Trophoblast cell (in vitro differentiated cells and primary cell): ENCODE measurements at regions not wholly inside any gene's neighbourhood (a gene's known extent, or its start where the extent isn't known, plus 50 kb on each side); places are given as distances from the start of the nearest gene placed in this dataset.

Experiments
- DNase-seq, 2 donors: peaks; one replicate each; pipeline ENCODE4 v3.0.0-alpha.2; 2016
- H2AFZ ChIP-seq: 2 replicates; pipeline ENCODE4 v1.6.1; 2013; ENCODE audit warnings: low read length, moderate library complexity, mild to moderate bottlenecking; ENCODE audit not compliant: insufficient read depth, poor library complexity
- H2AK5ac ChIP-seq: 2 replicates; pipeline ENCODE4 v1.6.1; 2013; ENCODE audit warnings: mild to moderate bottlenecking, low read length
- H2BK120ac ChIP-seq: 2 replicates; pipeline ENCODE4 v1.6.1; 2013; ENCODE audit warnings: low read length, mild to moderate bottlenecking, moderate library complexity; ENCODE audit not compliant: insufficient read depth, poor library complexity
- H2BK12ac ChIP-seq: 2 replicates; pipeline ENCODE4 v1.6.1; 2013; ENCODE audit warnings: mild to moderate bottlenecking, low read length, moderate library complexity
- H2BK5ac ChIP-seq: 2 replicates; pipeline ENCODE4 v1.6.1; 2013; ENCODE audit warnings: low read length, low read depth, moderate library complexity, mild to moderate bottlenecking; ENCODE audit not compliant: poor library complexity
- H3K14ac ChIP-seq: 2 replicates; pipeline ENCODE4 v1.6.1; 2013; ENCODE audit warnings: mild to moderate bottlenecking, low read length
- H3K18ac ChIP-seq: 2 replicates; pipeline ENCODE4 v1.6.1; 2013; ENCODE audit warnings: mild to moderate bottlenecking, low read length
- H3K23ac ChIP-seq: 2 replicates; pipeline ENCODE4 v1.6.1; 2013; ENCODE audit warnings: low read length
- H3K27ac ChIP-seq: 2 replicates; pipeline ENCODE4 v1.5.1; 2013; ENCODE audit warnings: low read depth, mild to moderate bottlenecking, inconsistent platforms, low read length, moderate library complexity
- H3K27me3 ChIP-seq: 2 replicates; pipeline ENCODE4 v1.6.1; 2013; ENCODE audit warnings: inconsistent platforms, mild to moderate bottlenecking, low read length, moderate library complexity; ENCODE audit not compliant: insufficient read depth
- H3K36me3 ChIP-seq, 2 experiments: 1 replicate in 1 of 2; 2 replicates in 1 of 2; pipeline ENCODE4 v1.6.1; 2013; ENCODE audit warnings: low read length in 2 of 2, mild to moderate bottlenecking in 2 of 2, moderate library complexity in 1 of 2; ENCODE audit not compliant: insufficient read depth in 2 of 2, control insufficient read depth in 1 of 2
- H3K4ac ChIP-seq: 2 replicates; pipeline ENCODE4 v1.6.1; 2013; ENCODE audit warnings: low read depth, mild to moderate bottlenecking, low read length, moderate library complexity
- H3K4me1 ChIP-seq, 2 experiments: 1 replicate in 1 of 2; 2 replicates in 1 of 2; pipeline ENCODE4 v1.6.1; 2013; ENCODE audit warnings: low read length in 2 of 2, mild to moderate bottlenecking in 2 of 2, moderate library complexity in 1 of 2; ENCODE audit not compliant: insufficient read depth in 2 of 2, control insufficient read depth in 1 of 2
- H3K4me2 ChIP-seq: 2 replicates; pipeline ENCODE4 v1.6.1; 2013; ENCODE audit warnings: inconsistent platforms, mild to moderate bottlenecking, low read length, moderate library complexity
- H3K4me3 ChIP-seq: 2 replicates; pipeline ENCODE4 v1.5.1; 2013; ENCODE audit warnings: mild to moderate bottlenecking, low read depth, low read length, inconsistent platforms
- H3K79me1 ChIP-seq: one replicate; pipeline ENCODE4 v1.6.1; 2013; ENCODE audit warnings: low read length
- H3K79me2 ChIP-seq: 2 replicates; pipeline ENCODE4 v1.6.1; 2013; ENCODE audit warnings: low read length, mild to moderate bottlenecking; ENCODE audit not compliant: control insufficient read depth, insufficient read depth, poor library complexity
- H3K9ac ChIP-seq: 2 replicates; pipeline ENCODE4 v1.6.1; 2013; ENCODE audit warnings: mild to moderate bottlenecking, low read length
- H3K9me3 ChIP-seq: 2 replicates; pipeline ENCODE4 v1.6.1; 2013; ENCODE audit warnings: low read depth, mild to moderate bottlenecking, control low read depth, inconsistent platforms, low read length; ENCODE audit not compliant: insufficient read depth
- H4K12ac ChIP-seq: 2 replicates; pipeline ENCODE4 v1.6.1; 2013; ENCODE audit warnings: low read depth, mild to moderate bottlenecking, low read length, moderate library complexity
- H4K8ac ChIP-seq: 2 replicates; pipeline ENCODE4 v1.6.1; 2013; ENCODE audit warnings: low read depth, mild to moderate bottlenecking, low read length, moderate library complexity
- H4K91ac ChIP-seq: one replicate; pipeline ENCODE4 v1.6.1; 2013; ENCODE audit warnings: low read depth, mild to moderate bottlenecking, low read length, moderate library complexity
- WGBS: extraction: QIAGEN DNeasy Blood & Tissue Kit; methylation state at CpG from one replicate; pipeline ENCODE4 v1.1.7; 2013; ENCODE audit warnings: missing lambda C conversion rate; ENCODE audit not compliant: insufficient read length, insufficient coverage; ENCODE audit errors: extremely low coverage; 5-methylcytosine and 5-hydroxymethylcytosine counted together

DNA sequence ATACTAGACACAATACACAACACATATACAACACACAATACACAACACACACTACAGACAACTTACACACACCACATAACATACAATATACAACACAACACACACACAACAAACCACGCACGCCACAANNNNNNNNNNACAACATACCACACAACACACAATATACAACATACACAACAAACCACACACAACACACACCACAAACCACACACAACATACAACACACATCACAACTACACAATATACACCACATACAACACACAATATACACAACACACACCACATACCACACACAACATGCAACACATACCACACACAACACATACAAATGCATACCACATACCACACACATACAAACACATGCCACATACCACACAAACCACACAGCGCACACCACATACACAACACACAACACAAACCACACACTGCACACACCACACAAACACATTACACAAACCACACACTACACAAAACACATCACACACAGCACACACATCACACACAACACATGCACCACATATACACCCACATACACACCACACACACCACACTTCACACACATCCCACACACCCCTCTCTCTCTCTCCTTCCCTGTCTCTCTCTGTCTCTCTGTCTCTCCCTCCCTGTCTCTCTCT lies 108.3 kb downstream of the ETS2 start:
- H2BK5ac ChIP-seq, result no peak overlapping the region
- no peak overlapping the region for H3K4ac ChIP-seq
- H3K4me3 ChIP-seq, result peak overlapping the region; percentile 38
- H2AK5ac ChIP-seq, result no peak overlapping the region
- H4K12ac ChIP-seq, result no peak overlapping the region
- peak overlapping the region; percentile 51 for H3K4me2 ChIP-seq
- H2BK120ac ChIP-seq, result no peak overlapping the region
- no peaks in the 10 kb centered on the region for H3K79me1 ChIP-seq
- H3K36me3 ChIP-seq, result no peaks in the 10 kb centered on the region
- H3K9me3 ChIP-seq, result peaks cover 3% of the 10 kb centered on the region
- DNase-seq, result no peak
- H3K79me2 ChIP-seq, result no peaks in the 10 kb centered on the region
- no peak overlapping the region for H4K8ac ChIP-seq
- H3K9ac ChIP-seq, result peak overlapping the region; percentile 12
- no peak overlapping the region for H2BK12ac ChIP-seq
- H3K4me1 ChIP-seq, result peaks cover 8 to 19% of the 10 kb centered on the region in 2 experiments
- H4K91ac ChIP-seq, result no peak overlapping the region
- WGBS, result 100% methylated on average over 1 of the region's 3 CpGs
- no peak overlapping the region for H2AFZ ChIP-seq
- peak overlapping the region; percentile 74 for H3K23ac ChIP-seq
- H3K14ac ChIP-seq, result no peak overlapping the region
- no peaks in the 10 kb centered on the region for H3K27me3 ChIP-seq
- H3K27ac ChIP-seq, result no peak overlapping the region
- H3K18ac ChIP-seq, result no peak overlapping the region

- H2BK12ac ChIP-seq, result no peak overlapping the region
These were observed 107.6 kb downstream of the ETS2 start for GRCh38 chr21:38913120-38913892.

GRCh38 chr21:38912789-38913119 lies 107.0 kb downstream of the ETS2 start:
- H3K4me1 ChIP-seq, result peaks cover 8 to 19% of the 10 kb centered on the region in 2 experiments
- no peak for DNase-seq
- no peaks in the 10 kb centered on the region for H3K27me3 ChIP-seq
- no peak overlapping the region for H2BK5ac ChIP-seq
- no peak overlapping the region for H2AK5ac ChIP-seq
- WGBS, result no CpG with 5 or more reads among the region's 6 CpGs
- no peak overlapping the region for H3K27ac ChIP-seq
- H3K36me3 ChIP-seq, result no peaks in the 10 kb centered on the region
- H2BK12ac ChIP-seq, result no peak overlapping the region
- no peak overlapping the region for H3K4me3 ChIP-seq
- H2AFZ ChIP-seq, result no peak overlapping the region
- H4K91ac ChIP-seq, result no peak overlapping the region
- H3K79me1 ChIP-seq, result no peaks in the 10 kb centered on the region
- no peak overlapping the region for H2BK120ac ChIP-seq
- H3K18ac ChIP-seq, result no peak overlapping the region
- no peak overlapping the region for H3K4ac ChIP-seq
- H3K23ac ChIP-seq, result no peak overlapping the region
- no peak overlapping the region for H3K9ac ChIP-seq
- H3K9me3 ChIP-seq, result peaks cover 3% of the 10 kb centered on the region
- H3K4me2 ChIP-seq, result peak overlapping the region; percentile 51
- H3K79me2 ChIP-seq, result no peaks in the 10 kb centered on the region
- H4K8ac ChIP-seq, result no peak overlapping the region
- no peak overlapping the region for H3K14ac ChIP-seq
- no peak overlapping the region for H4K12ac ChIP-seq

More at GRCh38 chr21:38913120-38913892, 107.6 kb downstream of the ETS2 start:
- no peak overlapping the region for H4K91ac ChIP-seq
- H3K27ac ChIP-seq, result no peak overlapping the region
- H3K79me2 ChIP-seq, result no peaks in the 10 kb centered on the region
- peaks cover 8 to 19% of the 10 kb centered on the region in 2 experiments for H3K4me1 ChIP-seq
- no peak overlapping the region for H3K9ac ChIP-seq
- no CpG with 5 or more reads among the region's 32 CpGs for WGBS
- no peak overlapping the region for H3K14ac ChIP-seq
- no peaks in the 10 kb centered on the region for H3K79me1 ChIP-seq
- no peak overlapping the region for H4K12ac ChIP-seq
- peak; percentile 76 to 77 for DNase-seq
- H3K36me3 ChIP-seq, result no peaks in the 10 kb centered on the region
- no peak overlapping the region for H3K4me3 ChIP-seq
- no peaks in the 10 kb centered on the region for H3K27me3 ChIP-seq
- H4K8ac ChIP-seq, result no peak overlapping the region
- no peak overlapping the region for H3K4ac ChIP-seq
- H2AK5ac ChIP-seq, result no peak overlapping the region
- H2AFZ ChIP-seq, result no peak overlapping the region
- no peak overlapping the region for H2BK5ac ChIP-seq
- H3K23ac ChIP-seq, result no peak overlapping the region
- peak overlapping the region; percentile 51 for H3K4me2 ChIP-seq
- no peak overlapping the region for H2BK120ac ChIP-seq
- H3K18ac ChIP-seq, result no peak overlapping the region
- H3K9me3 ChIP-seq, result peaks cover 3% of the 10 kb centered on the region

- no peak overlapping the region for H2AFZ ChIP-seq
- no peak overlapping the region for H2BK120ac ChIP-seq
- H2BK12ac ChIP-seq, result no peak overlapping the region
These were observed 106.4 kb downstream of the ETS2 start for GRCh38 chr21:38912102-38912629.

More at GRCh38 chr21:38912102-38912629, 106.4 kb downstream of the ETS2 start:
- Histone ChIP-seq H4K91ac (no peak overlapping the region), H3K27ac (no peak overlapping the region), H3K18ac (no peak overlapping the region), H3K14ac (no peak overlapping the region), H3K23ac (no peak overlapping the region), H3K79me1 (no peaks in the 10 kb centered on the region), H3K9ac (no peak overlapping the region), H3K27me3 (no peaks in the 10 kb centered on the region), H3K9me3 (peaks cover 3% of the 10 kb centered on the region), H4K12ac (no peak overlapping the region), H3K79me2 (no peaks in the 10 kb centered on the region), H4K8ac (no peak overlapping the region), H3K4me2 (no peak overlapping the region), H3K36me3 (no peaks in the 10 kb centered on the region), H3K4me3 (no peak overlapping the region), H3K4me1 (peaks cover 10 to 21% of the 10 kb centered on the region in 2 experiments), H2AK5ac (no peak overlapping the region), H3K4ac (no peak overlapping the region), H2BK5ac (no peak overlapping the region)
- no CpG with 5 or more reads among the region's 7 CpGs for WGBS
- DNase-seq, result no peak
